Stimulated activated CD4-positive, alpha-beta T cell treated with anti-CD3 and anti-CD28 coated beads, Interleukin-4, amount 100 ng/mL, for 4 hours (primary cell): ENCODE measurements at regions not wholly inside any gene's neighbourhood (a gene's known extent, or its start where the extent isn't known, plus 50 kb on each side); places are given as distances from the start of the nearest gene placed in this dataset.

Experiments used
- DNase-seq, 2 experiments: peaks; one replicate each; pipeline ENCODE4 v3.0.0-alpha.2; 2020

- DNase-seq: no peak
Measured at GRCh38 chr2:185152186-185152585, 553.9 kb downstream of the ZNF804A start.

- no peak for DNase-seq
Measured at GRCh38 chr2:185161701-185162100, 563.4 kb downstream of the ZNF804A start.

DNA sequence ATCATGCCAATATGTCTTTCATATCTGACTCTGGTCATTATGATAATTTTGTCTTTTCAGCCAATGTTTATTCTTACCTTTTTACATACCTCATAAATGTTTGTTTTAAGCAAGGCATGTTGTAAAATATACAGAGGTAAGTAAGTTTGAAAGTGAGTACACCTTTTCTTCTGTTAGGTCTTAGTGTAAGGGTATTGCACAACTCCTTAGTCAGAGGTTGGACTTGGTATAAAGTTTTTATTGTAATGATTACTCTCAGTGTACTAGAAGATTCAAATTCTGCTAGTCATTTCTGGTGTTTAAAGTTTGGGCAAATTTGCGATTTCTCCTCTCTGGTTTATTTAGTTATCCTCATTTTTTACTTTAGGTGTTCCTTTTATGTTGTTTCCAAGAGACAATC is 564.3 kb upstream of the FSIP2 start:
- DNase-seq: no peak

DNA sequence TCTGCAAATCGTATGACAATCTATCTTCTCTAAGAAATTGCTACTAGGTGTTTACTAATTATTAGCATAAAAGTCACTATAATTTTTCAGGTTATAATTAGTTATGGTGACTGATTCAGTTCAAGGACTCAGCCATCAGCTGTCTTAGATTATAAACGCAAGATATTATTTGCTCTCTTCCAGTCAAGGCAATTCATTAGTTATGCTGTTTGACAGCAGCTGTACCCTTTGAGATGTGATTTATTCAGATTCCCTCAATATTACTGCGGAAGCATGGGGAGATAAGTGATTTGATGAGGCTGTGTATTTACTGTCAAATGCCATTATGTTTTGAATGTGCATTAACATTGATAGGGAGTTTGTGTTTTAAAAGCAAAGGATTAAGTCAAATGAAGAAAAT is 558.9 kb upstream of the FSIP2 start:
- DNase-seq: no peak

- no peak for DNase-seq
Measured at GRCh38 chr2:185181901-185182300, 556.7 kb upstream of the FSIP2 start.

- DNase-seq: no peak
Measured at GRCh38 chr2:185185044-185185443, 553.6 kb upstream of the FSIP2 start.

GRCh38 chr2:185187421-185187820 is 551.2 kb upstream of the FSIP2 start:
- DNase-seq: no peak

DNA sequence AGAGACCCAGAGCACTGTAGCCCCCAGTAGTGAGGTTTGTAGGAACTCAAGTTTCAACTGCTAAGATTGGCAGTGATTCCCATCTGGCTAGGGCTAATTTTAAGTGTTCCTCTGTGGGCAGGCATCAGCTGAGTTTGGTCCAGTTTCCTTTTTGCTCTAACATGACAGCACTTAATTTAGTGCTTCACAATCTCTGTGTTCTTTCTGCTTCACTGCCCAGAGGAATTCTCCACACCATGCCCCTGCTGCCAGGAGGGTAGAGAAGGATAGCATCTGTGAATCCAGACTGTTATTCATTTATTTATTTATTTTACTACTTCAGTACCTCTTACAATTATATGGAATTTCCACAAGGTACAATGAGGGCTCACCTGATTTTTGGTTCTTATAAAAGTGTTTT is 549.9 kb upstream of the FSIP2 start:
- no peak for DNase-seq

- DNase-seq: no peak
Measured at GRCh38 chr2:185201063-185201462, 537.5 kb upstream of the FSIP2 start.

DNA sequence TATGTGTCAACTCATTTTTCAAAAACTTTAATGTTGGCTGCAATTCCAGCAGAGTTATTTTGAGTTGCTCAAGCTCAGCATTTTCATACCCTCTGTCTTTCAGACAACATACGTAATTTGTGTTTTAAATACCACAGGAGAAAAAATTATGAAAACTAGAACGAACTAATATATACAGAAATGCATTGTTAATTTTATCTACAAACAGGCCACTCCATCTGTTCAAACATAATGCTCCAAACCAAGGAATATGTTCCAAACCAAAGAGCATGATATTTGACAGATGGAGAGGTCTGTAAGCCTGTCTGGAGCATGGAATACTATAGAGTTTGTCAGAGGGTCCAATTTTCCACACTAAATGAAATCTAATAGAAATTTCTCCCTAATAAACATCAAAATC is 536.2 kb upstream of the FSIP2 start:
- no peak for DNase-seq

GRCh38 chr2:185202945-185203528 is 535.6 kb upstream of the FSIP2 start:
- no peak for DNase-seq

- DNase-seq: no peak
Measured at GRCh38 chr2:185208261-185208660, 530.3 kb upstream of the FSIP2 start.

- no peak for DNase-seq
Measured at GRCh38 chr2:185215497-185215896, 523.1 kb upstream of the FSIP2 start.

DNA sequence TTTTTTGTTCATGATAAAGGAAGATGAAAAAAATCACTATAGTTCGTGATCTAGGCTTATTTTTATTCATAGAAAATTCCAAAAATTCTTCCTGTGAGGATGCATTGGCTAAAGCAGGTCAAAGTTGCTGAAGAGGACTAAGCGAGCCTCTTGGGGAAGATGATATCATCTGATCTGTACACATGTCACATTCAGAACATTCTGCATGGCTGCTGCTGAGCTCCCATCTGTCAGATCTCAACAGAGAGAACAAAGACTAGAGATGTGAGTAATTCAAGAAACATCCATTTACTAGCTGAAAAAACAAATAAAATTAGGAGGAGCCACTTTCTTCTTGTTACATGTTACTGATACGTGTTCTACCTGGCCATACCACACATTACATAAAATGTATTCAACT is 518.6 kb upstream of the FSIP2 start:
- DNase-seq: no peak

DNA sequence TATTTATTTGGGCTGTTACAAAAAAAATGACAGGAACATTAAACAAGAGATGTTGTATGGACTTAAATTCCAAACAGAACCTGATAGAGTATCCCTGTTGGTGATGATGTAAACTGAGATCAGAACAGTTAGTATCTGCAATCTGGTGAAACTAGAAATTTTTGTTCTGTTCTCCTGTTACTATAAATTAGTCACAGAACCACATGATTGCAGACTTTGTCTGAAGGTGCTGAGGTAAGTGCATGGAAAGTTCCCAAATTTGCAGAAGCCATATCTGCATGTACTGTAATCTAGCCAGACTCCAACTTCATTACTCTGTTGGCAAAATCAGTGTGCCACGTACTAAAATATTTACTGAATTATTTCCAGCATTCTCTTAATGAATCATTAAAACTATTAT is 516.3 kb upstream of the FSIP2 start:
- DNase-seq: no peak

DNA sequence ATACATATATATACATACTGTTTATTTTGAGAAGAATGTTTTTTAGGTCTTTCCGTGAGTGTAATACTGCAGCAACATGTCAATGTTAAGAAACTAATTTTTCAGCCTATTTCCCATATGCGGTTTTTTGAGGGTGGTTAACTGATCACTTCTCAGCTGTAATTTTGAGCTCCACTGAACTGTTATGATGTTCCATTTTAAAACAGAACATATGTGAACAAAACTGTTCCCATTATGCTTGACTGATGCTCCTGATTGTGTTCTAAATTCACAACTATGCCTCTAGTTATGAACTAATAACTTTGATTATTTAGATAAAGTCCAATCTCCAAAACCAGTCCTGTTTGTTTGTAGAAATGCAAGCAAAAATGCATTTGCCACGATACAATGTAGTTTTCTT is 511.2 kb upstream of the FSIP2 start:
- DNase-seq: no peak

- no peak for DNase-seq
Measured at GRCh38 chr2:185239491-185239890, 499.1 kb upstream of the FSIP2 start.

GRCh38 chr2:185240796-185241195 is 497.8 kb upstream of the FSIP2 start:
- DNase-seq: no peak

DNA sequence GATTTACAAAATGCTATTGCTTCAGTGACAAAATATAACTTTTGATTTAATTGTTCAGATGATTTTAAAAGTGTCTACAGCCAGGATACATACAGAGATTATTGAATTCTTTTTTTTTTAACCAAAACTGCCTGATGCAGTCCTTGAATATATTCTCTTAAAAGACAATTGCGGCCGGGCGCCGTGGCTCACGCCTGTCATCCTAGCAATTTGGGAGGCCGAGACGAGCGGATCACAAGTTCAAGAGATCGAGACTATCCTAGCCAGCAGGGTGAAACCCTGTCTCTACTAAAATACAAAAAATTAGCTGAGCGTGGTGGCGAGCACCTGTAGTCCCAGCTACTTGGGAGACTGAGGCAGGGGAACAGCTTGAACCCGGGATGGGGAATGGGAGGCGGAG is 497.0 kb upstream of the FSIP2 start:
- no peak for DNase-seq

DNA sequence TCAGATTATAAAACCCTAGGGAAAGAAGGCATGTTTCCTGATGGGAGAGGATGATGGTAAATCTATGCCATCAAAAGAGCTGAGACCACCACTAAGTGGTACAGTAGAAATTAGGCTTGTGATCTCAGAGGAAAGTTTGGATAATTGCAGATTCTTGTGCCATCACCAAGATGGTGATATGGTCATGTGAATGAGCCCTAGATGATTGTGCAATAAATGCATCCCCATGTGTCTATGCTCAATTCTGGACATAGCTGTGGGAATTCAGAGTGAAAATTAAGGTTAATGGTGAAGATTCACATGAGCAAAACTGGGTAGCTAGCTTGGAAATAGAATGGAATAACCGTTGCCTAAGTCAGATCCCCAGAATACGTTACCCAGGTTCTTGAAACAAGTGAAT is 496.1 kb upstream of the FSIP2 start:
- DNase-seq: no peak

DNA sequence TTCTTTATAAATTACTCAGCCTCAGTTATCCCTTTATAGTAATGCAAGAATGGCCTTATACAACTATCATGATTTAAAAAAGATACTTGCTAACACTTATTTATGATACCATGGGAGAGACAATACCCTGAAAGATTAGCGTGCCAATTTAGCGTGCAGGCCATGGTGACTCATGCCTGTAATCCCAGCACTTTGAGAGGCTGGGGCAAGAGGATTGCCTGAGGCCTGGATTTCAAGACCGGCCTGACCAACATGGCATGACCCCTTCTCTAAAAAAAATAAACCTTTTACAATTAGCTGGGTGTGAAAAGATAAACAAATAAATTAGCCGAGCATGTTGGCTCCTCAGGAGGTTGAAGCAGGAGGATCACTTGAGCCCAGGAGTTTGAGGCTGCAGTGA is 493.4 kb upstream of the FSIP2 start:
- DNase-seq: no peak

DNA sequence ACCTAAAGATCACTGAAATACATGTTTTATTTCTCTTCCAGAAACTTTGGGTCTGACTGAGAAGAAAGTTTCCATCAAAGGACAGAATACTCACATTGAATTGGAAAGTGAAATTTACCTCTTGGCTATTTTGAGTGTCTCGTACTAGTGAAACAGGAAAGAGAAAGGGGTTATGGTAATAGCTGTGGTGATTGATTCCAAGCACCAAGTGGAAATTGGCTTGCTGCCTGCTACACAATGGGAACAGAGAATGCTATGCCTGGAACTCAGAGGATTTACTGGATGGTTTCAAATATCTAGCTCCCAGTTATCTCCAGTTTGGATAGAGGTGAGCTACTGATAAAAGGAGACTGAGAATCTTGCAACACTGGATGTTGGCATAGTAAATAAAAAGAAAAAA is 492.8 kb upstream of the FSIP2 start:
- DNase-seq: no peak

DNA sequence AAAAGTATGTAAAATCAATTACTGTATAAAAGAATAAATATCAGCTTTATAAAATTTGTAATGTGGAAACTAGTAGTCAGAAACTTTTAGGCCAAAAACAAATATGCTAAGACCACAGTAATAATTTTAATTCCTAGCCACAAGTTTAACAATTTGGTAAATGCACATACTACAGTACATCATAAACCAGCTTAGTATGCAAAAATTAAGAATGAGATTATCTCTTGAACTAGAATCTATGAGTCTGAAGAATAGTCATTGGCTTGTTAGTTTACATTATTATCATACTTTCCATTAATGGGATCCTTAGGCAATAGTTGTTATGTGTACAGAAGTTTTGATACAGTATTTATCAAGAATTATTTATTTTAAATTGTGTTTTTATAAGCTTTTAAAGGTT is 491.9 kb upstream of the FSIP2 start:
- no peak for DNase-seq

DNA sequence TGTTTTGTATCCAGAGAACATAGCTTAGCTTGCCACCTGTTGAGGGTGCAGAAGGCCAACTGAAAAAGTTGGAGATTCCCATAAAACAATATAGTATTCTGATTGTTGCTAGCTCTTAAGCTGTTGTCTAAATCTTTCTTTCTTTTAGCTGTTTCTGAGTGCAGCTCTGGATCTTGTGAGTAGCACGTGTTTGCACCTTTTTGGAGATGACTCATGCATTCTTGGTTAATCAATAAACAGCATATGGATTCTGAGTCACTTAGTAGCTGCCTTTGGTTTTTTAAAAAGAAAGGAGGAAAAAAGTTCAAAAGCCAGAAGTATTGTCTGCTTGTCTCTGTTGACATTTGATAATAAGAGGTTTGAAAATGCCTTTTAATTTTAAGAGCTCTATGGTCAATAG is 483.0 kb upstream of the FSIP2 start:
- DNase-seq: no peak

DNA sequence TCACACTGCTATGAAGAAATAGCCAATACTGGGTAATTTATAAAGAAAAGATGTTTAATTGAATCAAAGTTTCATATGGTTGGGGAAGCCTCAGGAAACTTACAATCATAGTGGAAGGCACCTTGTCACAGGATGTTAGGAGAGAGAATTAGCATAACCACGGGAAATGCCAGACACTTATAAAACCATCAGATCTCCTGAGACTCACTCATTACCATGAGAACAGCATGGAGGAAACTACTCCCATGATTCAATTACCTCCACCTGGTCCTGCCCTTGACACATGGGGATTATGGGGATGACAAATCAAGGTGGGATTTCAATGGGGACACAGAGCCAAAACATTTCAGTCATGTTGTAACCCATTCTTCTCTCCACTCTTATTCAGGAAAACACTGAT is 472.9 kb upstream of the FSIP2 start:
- DNase-seq: no peak

DNA sequence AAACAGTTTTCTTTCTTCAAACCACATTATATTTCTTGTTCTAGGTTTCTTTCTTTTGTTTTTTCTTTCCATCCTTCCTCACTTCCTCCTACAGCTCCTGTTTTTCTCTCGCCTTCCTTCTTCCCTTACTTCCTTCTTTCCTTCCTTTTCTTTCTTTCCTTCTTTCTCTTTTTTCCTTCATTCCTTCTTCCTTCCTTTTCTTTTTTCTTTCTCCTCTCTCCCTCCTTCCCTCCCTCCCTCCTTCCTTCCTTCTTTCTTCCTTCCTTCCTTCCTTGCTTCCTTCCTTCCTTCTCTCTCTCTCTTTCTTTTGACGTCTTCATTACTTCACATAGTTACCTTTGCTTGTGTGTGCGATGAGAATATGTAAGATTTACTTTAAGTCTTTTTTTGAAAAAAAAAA is 470.0 kb upstream of the FSIP2 start:
- no peak for DNase-seq
